Nephron progenitor cell (in vitro differentiated cells): ENCODE measurements at regions not wholly inside any gene's neighbourhood (a gene's known extent, or its start where the extent isn't known, plus 50 kb on each side); places are given as distances from the start of the nearest gene placed in this dataset.
"Not testable (repeated sequence)": the region's sequence is repeated elsewhere in the genome, so short reads cannot be mapped to it uniquely, and the experiment has no call there.

Experiments
- DNase-seq: peaks from one replicate; pipeline ENCODE4 v3.0.0; 2021
- H3K27ac Mint-ChIP-seq: 2 replicates; pipeline ENCODE4 v1.8.0; 2021; ENCODE audit warnings: mild to moderate bottlenecking, moderate library complexity, mixed read lengths
- H3K27me3 Mint-ChIP-seq: 2 replicates; pipeline ENCODE4 v1.8.0; 2021; ENCODE audit warnings: mild to moderate bottlenecking, low read depth, mixed read lengths; ENCODE audit not compliant: poor library complexity
- H3K36me3 Mint-ChIP-seq: 2 replicates; pipeline ENCODE4 v1.8.0; 2021; ENCODE audit warnings: low read depth, mixed read lengths
- H3K4me1 Mint-ChIP-seq: 2 replicates; pipeline ENCODE4 v1.8.0; 2021; ENCODE audit warnings: mixed read lengths
- H3K4me3 Mint-ChIP-seq: 2 replicates; pipeline ENCODE4 v1.8.0; 2021; ENCODE audit warnings: mild to moderate bottlenecking, moderate library complexity, mixed read lengths
- H3K9me3 Mint-ChIP-seq: 2 replicates; pipeline ENCODE4 v1.8.0; 2021; ENCODE audit warnings: mild to moderate bottlenecking, moderate library complexity, mixed read lengths
- TF ChIP-seq, protein P1 (sequence below): fragments of 200-600 bp; sonication (generic); IDR thresholded peaks from 2 replicates; pipeline ENCODE4 v1.5.0; 2021; ENCODE audit warnings: antibody characterized with exemption

DNA sequence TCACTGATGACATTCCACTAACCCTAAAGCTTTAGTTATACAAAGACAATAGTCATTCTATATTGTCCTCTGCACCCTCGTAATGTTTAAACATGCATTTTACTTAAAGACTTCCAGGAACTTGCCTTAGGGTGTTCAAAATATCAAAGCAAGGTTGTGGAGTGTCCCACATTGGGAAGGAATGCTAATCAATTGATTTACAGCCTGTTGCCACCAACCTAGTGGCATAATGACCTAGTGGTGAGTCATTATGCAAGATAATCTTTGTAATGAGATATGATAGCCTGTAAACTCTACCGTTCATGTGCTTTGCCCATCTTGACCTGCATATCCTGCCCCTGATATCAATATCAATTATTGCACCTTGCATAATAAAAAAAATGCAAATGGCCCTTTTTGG, 542.9 kb downstream of the CDH9 start:
- Mint-ChIP-seq H3K27ac (no peak overlapping the region), H3K27me3 (no peaks in the 10 kb centered on the region), H3K4me1 (no peaks in the 10 kb centered on the region), H3K9me3 (peaks cover 15% of the 10 kb centered on the region), H3K4me3 (no peak overlapping the region), H3K36me3 (peaks cover 3% of the 10 kb centered on the region)
- TF ChIP-seq, protein P1, sequence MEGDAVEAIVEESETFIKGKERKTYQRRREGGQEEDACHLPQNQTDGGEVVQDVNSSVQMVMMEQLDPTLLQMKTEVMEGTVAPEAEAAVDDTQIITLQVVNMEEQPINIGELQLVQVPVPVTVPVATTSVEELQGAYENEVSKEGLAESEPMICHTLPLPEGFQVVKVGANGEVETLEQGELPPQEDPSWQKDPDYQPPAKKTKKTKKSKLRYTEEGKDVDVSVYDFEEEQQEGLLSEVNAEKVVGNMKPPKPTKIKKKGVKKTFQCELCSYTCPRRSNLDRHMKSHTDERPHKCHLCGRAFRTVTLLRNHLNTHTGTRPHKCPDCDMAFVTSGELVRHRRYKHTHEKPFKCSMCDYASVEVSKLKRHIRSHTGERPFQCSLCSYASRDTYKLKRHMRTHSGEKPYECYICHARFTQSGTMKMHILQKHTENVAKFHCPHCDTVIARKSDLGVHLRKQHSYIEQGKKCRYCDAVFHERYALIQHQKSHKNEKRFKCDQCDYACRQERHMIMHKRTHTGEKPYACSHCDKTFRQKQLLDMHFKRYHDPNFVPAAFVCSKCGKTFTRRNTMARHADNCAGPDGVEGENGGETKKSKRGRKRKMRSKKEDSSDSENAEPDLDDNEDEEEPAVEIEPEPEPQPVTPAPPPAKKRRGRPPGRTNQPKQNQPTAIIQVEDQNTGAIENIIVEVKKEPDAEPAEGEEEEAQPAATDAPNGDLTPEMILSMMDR = no peak
- DNase-seq = no peak

DNA sequence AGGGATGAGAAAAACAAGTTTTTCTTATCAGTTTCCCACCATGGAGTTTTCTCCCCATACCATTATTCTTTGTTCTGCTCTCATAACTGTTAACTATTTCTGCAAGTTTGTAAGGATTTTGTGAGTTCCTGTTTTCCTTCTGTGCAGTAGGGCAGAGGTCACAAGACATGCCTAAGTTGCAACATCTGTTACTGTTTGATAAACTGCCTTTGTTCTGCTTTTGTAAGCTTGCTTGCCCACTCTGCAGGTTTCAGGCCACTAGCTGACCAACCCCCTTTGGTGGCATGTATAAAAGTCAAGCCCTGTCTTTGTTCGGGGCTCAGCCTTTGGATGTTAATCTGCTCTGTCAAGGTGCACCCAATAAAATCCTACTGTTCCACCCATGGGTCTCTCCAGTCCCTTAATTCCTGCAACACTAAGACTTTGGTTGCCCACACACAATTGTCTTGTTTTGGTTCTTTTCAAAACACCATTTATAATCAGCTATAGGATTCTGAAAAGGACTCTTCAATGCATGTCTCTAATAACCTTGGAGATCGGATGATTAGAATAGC, 545.4 kb downstream of the CDH9 start:
- TF ChIP-seq, protein P1 = no peak
- no peak for DNase-seq
- Mint-ChIP-seq H3K36me3 (peaks cover 3% of the 10 kb centered on the region), H3K4me3 (no peak overlapping the region), H3K4me1 (peaks cover 4% of the 10 kb centered on the region), H3K27me3 (no peaks in the 10 kb centered on the region), H3K9me3 (peaks cover 15% of the 10 kb centered on the region), H3K27ac (no peak overlapping the region)

DNA sequence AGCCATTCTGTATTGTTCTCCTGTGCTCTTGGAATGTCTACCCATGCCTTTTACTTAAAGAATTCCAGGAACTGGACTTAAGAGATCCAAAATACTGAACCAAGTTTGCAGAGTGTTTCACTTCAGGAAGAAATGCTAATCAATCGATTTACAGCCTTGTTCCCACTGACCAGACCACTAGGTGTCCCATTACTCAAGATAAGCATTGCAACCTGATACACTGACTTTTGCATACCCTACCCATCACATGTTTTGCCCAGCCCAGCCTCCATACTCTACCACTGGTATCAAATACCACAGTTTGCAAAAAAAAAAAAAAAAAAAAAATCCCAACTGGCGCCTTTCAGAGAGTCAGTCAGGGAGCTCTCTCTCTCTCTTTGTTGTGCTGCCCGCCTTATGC, 550.8 kb downstream of the CDH9 start:
- H3K36me3 Mint-ChIP-seq = no peaks in the 10 kb centered on the region
- DNase-seq = no peak
- H3K27me3 Mint-ChIP-seq = no peaks in the 10 kb centered on the region
- H3K9me3 Mint-ChIP-seq = peaks cover 4% of the 10 kb centered on the region
- H3K4me1 Mint-ChIP-seq = peaks cover 14% of the 10 kb centered on the region
- no peak overlapping the region for H3K4me3 Mint-ChIP-seq
- TF ChIP-seq, protein P1 = no peak
- no peak overlapping the region for H3K27ac Mint-ChIP-seq

GRCh38 chr5:26486631-26487030, 551.8 kb downstream of the CDH9 start:
- Mint-ChIP-seq H3K27ac (no peak overlapping the region), H3K4me3 (no peak overlapping the region), H3K27me3 (no peaks in the 10 kb centered on the region), H3K36me3 (no peaks in the 10 kb centered on the region), H3K9me3 (peaks cover 4% of the 10 kb centered on the region), H3K4me1 (peaks cover 14% of the 10 kb centered on the region)
- DNase-seq = no peak
- TF ChIP-seq, protein P1 = no peak

DNA sequence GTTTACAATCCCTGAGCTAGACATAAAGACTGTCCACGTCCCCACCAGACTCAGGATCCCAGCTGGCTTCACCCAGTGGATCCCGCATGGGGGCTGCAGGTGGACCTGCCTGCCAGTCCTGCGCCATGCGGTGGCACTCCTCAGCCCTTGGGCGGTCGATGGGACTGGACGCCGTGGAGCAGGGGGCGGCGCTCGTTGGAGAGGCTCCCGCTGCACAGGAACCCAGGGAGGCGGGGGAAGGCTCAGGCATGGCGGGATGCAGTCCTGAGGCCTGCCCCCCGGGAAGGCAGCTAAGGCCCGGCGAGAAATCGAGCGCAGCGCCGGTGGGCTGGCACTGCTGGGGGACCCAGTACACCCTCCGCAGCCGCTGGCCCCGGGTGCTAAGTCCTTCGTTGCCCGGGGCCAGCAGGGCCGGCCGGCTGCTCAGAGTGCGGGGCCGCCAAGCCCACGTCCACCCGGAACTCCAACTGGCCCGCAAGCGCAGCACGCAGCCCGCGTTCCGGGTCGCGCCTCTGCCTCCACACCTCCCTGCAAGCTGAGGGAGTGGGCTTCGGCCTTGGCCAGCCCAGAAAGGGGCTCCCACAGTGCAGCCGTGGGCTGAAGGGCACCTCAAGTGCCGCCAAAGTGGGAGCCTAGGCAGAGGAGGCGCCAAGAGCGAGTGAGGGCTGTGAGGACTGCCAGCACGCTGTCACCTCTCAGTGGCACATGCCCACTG, 553.1 kb downstream of the CDH9 start:
- not testable (repeated sequence) for H3K27me3 Mint-ChIP-seq, H3K27ac Mint-ChIP-seq, H3K36me3 Mint-ChIP-seq, DNase-seq, H3K9me3 Mint-ChIP-seq, H3K4me3 Mint-ChIP-seq
- peaks cover 14% of the 10 kb centered on the region for H3K4me1 Mint-ChIP-seq

GRCh38 chr5:26482810-26483375, 555.5 kb downstream of the CDH9 start:
- Mint-ChIP-seq H3K27ac (no peak overlapping the region), H3K4me3 (no peak overlapping the region), H3K36me3 (no peaks in the 10 kb centered on the region), H3K4me1 (peaks cover 9% of the 10 kb centered on the region), H3K27me3 (no peaks in the 10 kb centered on the region), H3K9me3 (peaks cover 4% of the 10 kb centered on the region)
- peak; percentile 38 for DNase-seq
- TF ChIP-seq, protein P1 = peak; percentile 66
